Activated CD4-positive, alpha-beta T cell treated with anti-CD3 and anti-CD28 coated beads, Interleukin-2, amount 50 U/mL, for 1 hour (primary cell): ENCODE measurements at regions not wholly inside any gene's neighbourhood (a gene's known extent, or its start where the extent isn't known, plus 50 kb on each side); places are given as distances from the start of the nearest gene placed in this dataset.

Experiments used
- DNase-seq: peaks from one replicate; pipeline ENCODE4 v3.0.0-alpha.2; 2020

DNA sequence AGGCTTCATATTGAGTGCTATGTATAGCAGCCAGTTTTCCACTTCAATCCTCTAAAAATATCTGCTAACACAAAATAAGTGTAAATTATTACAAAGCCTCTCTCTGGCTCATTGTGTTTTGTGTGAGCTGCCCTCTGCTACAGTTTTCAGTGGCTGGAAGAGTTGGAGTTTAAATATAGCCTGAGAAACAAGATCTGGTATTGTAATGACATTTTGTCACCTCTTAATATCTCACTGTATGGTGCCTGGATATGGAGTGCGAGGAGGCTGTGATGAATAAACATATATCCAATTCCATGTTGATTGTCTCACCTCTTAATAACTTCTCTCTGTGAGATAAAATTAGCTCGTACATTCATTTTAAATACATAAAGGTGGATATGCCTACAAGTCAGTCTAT is 269.7 kb downstream of the FLRT2 start:
- no peak for DNase-seq

DNA sequence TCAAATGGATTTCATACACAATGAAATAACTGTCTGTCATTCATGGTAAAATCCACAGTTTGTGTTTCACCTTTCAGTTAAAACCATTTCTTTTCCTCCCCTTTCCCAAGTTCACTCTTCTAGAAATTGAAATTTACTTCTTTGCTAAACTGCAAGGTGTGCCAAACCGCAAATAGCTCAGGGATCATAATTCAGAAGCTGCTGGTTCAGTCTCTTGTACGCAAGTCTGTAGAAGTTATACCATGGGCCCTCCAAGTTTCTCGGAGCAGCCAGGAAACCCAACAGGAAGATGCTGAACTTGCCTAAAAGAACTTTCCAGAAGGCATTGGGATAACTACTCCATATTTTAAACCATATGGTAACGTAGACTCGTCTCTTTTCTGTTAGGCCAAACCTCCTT is 268.9 kb downstream of the FLRT2 start:
- no peak for DNase-seq

DNA sequence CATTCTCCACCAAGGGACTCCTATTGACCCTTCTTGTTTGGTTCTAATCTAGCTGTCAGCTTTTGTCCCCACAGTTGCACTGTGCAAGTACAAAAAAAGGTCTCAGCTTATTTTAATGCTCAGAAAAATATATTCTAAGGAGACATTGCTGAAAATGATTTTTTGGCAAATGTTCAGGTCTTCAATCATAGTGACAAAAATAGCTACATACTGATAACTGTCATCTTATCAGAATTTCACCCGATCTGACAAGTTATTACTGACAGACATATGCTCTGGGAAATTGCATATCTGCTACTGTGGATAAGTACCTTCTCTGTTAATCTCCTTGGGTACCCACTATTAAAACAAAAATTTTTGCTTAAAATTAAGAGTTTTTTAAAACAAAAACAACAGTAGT is 263.6 kb downstream of the FLRT2 start:
- no peak for DNase-seq

DNA sequence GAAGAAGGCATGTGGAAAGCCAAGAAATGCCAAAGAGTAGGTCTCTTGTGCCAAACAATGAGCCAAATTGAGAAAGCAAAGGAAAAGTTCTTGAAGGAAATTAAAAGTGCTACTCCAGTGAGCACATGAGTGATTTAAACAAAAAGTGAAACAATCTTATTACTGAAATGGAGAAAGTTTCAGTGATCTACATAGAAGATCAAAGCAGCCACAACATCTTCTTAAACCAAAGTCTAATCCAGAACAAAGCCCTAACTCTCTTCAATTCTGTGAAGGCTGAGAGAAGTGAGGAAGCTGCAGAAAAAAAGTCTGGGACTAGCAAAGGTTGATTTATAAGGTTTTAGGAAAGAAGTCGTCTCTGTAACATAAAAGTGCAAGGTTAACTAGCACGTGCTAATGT is 259.6 kb downstream of the FLRT2 start:
- no peak for DNase-seq

DNA sequence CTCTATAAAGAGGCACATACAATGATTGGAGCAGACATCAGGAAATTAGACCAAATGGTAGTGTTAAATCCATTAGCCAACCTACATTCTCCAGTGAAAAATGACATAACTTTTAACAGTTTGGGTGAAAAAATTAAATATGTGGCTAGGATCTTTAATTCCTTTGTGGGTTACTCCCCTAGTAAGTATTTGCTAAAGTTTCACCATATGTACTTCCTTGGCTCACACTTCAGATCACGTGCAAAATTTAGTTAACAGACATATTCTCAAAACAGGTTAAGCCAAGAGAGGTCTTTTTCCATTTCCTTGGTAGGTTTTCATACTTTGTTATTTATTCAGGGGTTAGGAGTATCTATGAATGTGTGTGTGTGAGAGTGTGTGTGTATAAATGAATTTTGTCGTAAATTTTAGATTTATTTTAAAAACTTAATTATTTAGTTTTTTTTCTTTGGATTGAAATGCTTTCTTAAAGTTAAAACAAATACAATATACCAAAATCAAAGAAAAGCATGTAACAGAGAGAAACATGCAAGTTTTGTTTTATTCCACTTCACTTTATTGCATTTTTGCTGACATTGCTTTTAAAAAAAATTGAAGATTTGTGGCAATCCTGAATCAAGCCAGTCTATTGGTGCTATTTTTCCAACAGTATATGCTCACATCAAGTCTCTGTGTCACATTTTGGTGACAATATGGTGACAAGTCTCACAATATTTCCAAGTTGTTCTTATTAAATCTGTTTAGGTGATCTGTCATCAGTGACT is 258.7 kb downstream of the FLRT2 start:
- no peak for DNase-seq

DNA sequence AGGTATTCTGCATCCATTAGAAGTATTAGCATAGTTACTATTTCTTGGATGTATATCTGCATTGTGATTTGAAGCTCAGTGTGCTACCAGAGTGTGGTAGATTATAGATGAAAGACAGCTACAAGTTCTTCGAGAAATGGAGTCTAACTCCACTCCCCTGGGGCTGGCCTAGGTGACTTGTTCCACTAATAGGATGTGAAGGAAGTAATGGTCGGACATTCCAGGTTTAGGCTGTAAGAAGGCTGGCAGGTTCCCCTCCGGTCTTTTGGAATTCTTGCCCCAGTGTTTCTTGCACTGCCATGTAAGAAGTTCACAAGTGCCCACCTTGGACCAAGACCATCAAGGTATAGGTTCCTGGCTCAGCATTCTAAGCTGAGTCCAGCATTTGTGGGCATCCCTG is 236.4 kb downstream of the FLRT2 start:
- DNase-seq = no peak

DNA sequence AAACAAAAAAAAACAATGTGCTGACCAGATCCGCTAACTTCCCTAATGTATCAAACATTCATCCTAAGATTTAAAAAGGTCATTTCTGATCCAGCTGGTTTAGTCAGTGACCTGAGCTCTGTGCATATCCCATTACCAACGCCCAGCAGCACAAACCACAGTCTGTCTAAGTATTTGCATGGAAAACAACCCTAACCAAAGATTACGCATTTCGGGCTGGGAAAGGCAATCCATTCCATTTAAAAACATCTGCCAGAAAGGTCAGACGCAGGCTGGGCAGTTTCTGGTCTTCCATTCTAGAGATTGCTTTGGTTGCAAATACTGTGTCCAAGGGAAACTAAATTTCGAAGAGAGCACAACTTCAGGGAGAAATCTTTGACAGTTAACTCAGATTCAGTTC is 234.9 kb downstream of the FLRT2 start:
- no peak for DNase-seq

DNA sequence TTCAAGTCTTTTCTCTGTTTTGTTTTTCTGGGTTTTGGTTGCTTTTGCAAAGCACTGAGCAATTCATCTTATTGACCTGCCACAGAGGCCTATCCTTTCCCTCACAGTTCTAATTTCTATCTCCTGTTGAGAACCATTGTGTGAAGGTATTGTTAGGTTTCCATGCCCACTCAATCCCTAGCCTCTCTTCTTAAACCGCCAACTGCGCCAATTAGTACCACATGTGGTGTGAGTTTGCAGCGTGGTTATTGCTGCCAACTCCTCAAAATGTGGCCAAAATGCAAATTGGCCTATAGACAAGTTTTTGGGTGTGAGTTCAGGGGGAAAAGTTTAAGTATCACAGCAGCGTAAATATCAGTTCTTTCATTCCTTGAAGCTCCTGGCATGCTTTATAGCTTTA is 232.6 kb downstream of the FLRT2 start:
- no peak for DNase-seq

DNA sequence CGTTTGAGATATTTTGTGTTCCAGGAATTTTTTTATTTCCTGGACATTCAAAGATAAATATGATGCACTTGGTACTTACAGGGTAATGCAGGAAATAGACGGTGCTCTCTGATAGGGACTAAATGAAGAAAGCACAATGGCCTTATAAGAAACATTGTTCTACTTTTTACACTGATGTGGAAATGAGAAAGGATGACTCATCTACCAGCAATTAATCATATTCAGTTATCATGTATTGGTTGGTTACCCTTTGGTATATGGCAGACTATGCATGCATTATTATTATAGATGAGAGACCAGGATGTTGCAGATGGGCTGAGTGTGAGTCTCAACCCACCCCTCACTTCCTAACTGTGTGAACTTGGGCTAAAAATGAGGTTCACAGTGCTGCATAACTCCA is 222.2 kb downstream of the FLRT2 start:
- no peak for DNase-seq

DNA sequence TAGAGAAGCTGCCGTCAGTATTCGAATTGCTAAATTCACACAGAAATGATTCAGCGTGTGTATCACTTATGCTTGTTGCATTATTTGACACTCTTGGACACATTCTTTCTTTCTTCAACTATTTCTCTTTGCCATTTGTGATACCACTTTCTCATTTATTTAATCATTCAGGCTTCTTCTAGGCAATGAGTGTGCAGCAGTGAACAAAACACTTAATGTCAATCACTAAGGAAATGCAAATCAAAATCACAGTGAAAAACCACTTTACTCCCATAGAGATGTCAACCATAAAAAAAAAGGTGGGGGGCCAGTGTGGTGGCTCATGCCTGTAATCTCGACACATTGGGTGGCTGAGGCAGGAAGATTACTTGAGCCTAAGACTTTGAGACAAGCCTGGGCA is 214.6 kb downstream of the FLRT2 start:
- no peak for DNase-seq

DNA sequence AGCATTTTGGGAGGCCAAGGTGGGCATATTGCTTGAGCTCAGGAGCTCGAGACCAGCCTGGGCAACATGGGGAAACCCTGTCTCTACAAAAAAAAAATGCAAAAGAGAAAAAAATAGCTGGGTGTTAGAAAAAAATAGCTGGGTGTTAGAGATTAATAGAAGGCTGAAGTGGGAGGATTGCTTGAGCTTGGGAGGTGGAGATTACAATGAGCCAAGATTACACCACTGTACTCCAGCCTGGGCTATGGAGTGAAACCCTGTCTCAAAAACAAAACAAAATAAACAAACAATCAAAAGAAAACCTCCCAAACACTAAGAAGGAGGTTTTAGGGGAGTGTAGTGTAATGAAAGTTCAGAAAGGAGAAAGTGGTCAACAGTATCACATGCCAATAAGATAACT is 202.1 kb downstream of the FLRT2 start:
- no peak for DNase-seq

DNA sequence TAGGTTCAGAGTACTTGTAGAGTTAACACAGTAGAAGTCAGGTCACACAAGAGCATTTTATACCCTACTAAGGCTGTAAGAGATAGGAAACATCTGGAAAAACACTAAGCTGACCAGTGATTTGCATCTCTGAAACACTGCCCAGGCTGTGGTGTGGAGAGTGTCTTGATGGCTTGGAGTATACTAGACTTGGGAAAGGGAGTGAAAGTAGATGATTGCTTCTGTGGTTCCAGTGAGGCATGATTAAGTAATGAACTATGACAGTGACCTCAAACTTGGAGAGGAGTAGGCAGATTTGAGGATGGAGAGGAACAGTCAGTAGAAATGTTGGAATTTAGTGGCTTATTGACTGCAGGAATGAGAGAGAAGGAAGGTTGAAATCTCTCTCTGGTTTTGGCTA is 201.2 kb downstream of the FLRT2 start:
- DNase-seq = no peak

DNA sequence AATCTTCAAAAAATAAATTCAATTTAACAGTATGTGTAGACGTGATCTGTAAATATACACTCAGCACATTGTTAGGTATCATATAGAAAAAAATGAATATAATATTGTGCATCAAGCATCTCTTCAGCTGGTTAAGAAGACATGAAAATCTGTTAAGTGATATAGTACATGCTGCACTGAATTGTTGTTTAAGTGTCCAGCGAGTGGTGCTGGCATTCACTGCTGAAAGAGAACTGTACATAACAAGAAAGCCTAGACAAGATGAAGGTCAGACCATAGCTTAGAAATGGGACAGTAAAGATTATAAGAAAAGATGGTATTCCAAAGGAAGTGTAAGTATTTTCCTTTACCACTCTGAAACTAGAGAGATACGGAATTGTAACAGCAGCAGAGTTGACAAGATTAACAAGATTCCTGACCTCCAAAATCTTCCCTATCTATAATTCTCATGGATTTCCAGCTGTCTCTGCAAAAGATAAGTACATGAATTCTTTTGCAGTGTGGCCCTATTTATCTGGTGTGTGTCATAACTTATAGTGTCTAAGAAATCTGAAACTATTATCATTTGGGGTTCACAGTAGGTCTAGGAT is 198.6 kb downstream of the FLRT2 start:
- no peak for DNase-seq

DNA sequence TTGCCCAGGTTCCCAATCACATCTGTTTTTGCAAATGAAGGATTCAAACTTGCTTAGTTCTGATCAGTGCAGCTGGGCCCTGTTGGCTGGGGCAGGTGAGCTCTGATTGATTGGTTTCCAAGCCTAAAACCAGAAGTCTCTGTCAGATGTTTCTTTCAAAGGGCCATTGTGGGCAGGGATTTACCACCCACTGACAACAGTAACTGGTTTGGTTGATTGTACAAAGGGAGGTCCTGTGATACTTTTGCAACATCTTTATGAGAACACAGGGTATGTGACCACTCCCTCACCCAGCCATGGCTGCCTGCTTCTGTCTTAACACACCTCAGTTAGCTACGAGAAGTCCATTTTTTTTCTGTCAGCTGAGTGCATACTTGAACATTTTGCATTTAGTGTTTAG is 184.1 kb downstream of the FLRT2 start:
- no peak for DNase-seq

DNA sequence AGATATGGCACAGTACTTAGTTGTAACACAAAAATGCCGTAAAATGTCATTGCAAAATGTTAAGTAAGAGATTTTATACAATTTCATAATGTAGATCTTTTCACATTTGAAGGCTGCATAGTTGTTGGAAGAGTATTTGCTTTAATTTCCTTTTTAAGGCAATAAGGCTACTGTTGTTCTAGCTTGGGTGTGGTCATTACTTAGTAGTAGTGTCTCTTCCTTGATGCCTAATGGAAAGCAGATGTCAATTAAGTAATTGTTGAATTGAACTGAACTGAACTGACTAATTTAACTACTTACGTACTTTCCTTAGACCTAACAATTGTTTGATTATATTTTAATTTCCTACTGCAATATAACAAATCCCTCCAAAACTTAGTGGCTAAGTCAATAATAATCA is 181.7 kb downstream of the FLRT2 start:
- no peak for DNase-seq
